HFF-Myc (cell line): ENCODE measurements at regions not wholly inside any gene's neighbourhood (a gene's known extent, or its start where the extent isn't known, plus 50 kb on each side); places are given as distances from the start of the nearest gene placed in this dataset.

ENCODE experiments used
- DNase-seq: peaks from one replicate; pipeline ENCODE4 v3.0.0-alpha.2; 2011; ENCODE audit warnings: low read depth; ENCODE audit errors: extremely low read depth
- H3K4me3 ChIP-seq: replicated peaks from 2 replicates; pipeline ENCODE4 v1.5.1; 2011; ENCODE audit warnings: low read depth, mild to moderate bottlenecking, control low read depth, low read length
- TF ChIP-seq, protein P1 (sequence below): IDR thresholded peaks from 2 replicates; pipeline ENCODE4 v1.5.1; 2012; ENCODE audit warnings: mild to moderate bottlenecking, low read depth, low read length, control low read depth; ENCODE audit errors: missing control alignments

DNA sequence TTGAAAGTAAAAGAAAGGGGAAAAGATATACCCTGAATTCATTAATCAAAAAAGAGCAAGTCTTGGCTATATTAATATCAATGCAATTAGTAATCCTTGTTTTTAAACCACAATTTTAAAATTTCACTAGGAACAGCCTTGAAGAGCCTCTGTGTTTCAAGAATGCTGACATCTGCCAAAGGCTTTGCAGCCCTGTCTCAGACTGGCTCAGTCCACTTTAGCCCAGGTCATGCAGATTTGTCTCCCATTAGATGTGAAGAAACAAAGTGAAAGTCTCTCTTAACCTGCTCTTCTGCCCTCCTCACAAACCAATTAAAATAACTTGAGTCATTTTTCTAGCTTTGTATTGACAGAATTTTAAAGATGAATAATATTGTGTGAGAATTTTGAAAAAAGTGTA is 102.7 kb upstream of the CARMIL1 start:
- H3K4me3 ChIP-seq: no peak overlapping the region
- TF ChIP-seq, protein P1, sequence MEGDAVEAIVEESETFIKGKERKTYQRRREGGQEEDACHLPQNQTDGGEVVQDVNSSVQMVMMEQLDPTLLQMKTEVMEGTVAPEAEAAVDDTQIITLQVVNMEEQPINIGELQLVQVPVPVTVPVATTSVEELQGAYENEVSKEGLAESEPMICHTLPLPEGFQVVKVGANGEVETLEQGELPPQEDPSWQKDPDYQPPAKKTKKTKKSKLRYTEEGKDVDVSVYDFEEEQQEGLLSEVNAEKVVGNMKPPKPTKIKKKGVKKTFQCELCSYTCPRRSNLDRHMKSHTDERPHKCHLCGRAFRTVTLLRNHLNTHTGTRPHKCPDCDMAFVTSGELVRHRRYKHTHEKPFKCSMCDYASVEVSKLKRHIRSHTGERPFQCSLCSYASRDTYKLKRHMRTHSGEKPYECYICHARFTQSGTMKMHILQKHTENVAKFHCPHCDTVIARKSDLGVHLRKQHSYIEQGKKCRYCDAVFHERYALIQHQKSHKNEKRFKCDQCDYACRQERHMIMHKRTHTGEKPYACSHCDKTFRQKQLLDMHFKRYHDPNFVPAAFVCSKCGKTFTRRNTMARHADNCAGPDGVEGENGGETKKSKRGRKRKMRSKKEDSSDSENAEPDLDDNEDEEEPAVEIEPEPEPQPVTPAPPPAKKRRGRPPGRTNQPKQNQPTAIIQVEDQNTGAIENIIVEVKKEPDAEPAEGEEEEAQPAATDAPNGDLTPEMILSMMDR: no peak
- no peak for DNase-seq

DNA sequence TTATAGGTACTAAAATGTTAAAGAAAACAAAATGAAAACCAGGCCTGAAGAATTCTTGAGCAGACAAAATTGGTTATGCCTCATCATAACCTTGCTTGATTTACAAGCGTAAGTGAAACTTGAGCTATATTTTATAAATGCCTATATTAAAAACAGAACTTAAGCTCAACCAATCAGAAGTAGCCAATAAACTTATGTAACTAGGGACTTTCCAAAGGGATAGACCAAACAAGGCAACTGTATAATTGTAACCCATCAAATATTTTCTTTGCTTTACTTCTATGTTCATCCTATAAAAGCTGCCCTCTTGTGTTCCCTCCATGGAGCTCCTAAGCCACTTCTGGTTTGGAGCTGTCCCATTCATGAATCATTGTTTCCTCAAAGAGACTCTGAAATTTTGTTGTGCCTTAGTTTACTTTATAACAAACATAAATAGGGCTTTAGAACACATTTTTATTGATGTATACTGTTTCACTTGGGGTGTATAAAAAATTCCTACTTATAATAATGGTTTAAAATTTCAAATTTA is 101.6 kb upstream of the CARMIL1 start:
- no peak overlapping the region for H3K4me3 ChIP-seq
- TF ChIP-seq, protein P1: no peak
- DNase-seq: no peak

DNA sequence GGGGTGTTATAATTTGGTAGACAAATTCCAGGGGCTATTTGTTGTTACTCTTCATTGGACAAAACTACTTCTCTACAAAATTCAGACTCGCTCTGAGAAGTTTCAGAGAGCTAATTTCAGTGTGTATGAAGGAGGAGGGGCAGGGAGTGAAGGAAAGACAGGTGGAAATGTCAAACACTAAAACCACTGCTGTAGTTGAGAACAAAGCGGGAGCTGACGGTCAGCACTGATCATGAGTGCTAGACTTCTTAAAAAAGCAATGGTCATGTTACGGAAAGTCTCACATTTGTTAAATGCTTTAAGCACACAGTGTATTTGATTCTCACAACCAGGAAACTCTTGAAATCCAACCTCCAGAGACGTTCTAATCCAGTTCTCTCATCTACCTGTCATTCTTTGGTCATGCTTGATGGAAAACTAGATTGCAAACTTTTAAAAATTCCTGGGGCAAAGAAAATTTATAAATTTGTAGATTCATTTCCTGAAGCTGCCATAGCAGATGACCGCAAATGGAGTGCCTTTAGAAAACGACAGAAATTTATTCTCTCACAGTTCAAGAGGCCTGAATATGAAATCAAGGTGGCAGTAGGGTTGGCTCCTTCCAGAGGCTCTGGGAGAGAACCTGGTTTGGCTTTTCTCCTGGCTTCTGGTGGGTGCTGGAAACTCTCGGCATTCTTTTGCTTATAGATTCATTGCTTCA is 100.7 kb upstream of the CARMIL1 start:
- TF ChIP-seq, protein P1: no peak
- no peak overlapping the region for H3K4me3 ChIP-seq

DNA sequence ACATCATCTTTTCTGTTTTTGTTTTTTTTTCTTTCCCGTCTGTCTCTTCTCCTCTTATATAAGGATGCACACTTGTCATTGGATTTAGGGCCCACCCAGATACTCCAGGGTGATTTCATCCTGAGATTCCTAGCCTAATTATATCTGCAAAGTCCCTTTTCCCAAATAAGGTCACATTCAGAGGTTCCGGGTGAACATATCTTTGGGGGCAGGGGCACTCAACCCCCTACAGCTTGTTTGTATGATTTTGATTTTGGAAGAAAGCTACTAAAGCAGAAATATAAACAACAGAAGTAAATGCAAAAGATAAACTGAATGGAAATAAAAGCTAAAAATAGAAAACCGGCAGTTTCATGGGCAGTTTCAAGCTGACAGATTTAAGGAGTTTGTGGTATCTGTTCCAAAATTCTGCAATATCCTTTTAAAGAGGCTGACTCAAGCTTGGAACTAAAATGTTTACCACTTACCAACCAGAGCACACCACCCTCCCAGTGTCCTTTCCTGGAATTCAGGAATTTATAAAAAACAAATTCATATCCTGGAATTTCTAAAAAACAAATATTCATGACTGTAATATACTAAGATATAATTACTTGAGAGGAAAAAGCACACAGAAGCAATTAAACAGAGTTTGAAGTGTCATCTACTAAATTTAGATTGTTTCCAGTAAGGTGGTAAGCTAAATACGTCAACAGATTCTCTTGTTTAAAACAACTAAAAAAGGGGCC is 100.0 kb upstream of the CARMIL1 start:
- TF ChIP-seq, protein P1: no peak
- no peak overlapping the region for H3K4me3 ChIP-seq
- no peak for DNase-seq

More for the DNA sequence above, 100.7 kb upstream of the CARMIL1 start:
- DNase-seq: no peak

DNA sequence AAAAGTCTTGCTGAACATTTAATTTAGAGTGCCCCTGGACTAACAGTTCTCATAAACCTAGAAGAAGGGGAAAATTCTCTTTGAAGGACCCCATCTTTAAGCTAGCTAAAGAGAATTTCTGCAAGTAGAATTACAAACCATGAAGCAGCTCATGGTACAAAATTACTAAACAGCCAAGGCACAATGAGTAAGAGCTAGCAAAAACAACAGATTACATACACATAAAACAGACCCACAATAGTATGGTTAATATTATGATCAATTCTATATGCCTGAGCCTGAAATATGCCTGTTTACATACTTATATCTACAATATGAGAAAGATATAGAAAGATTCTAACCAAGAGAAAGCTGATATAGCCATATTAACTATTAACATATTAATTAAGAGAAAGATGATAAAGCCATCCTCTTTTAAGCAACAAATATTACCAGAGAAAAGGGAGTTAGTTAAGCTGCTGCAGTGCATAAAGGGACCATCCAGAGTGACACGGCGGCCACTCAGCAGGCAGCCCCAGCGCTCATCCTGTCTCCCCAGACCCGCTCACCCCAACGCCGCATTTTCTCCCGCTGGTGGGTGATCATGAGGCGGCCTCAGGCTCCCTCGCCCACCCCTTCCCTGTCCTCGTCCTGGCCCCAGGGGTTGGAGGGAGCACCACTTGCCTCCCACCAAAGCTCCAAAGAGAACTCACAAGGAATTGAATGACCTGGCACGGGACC is 98.4 kb upstream of the CARMIL1 start:
- no peak overlapping the region for H3K4me3 ChIP-seq
- TF ChIP-seq, protein P1: no peak
- no peak for DNase-seq

DNA sequence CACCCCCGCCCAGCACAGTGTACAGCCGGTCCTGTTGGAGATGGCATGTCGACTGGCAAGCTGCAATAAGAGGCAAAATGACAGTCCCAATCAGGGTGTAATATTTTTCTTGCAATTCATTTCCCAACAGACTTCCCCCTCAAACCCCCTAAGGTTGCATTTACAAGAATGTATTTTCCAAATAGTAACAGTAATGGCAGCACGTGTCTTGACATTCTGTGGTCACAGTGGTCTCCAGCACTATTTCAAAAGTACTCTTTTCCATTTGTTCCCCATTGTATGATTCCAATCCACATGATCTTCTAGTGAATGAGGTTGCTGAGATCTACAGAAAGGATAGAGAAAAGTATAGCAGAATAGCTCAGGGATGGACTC is 97.8 kb upstream of the CARMIL1 start:
- H3K4me3 ChIP-seq: no peak overlapping the region
- no peak for DNase-seq
- TF ChIP-seq, protein P1: no peak
